Endothelial cell of umbilical vein (primary cell): ENCODE measurements at regions not wholly inside any gene's neighbourhood (a gene's known extent, or its start where the extent isn't known, plus 50 kb on each side); places are given as distances from the start of the nearest gene placed in this dataset.

Source experiments
- BruUV-seq: library from RNA; stranded (reverse); fragments of 400-500 nt; replicated peaks from 2 replicates; lab custom pipeline; 2021; lab: Mats Ljungman, UMichigan
- CTCF ChIA-PET: fragments of 300-600, 350-600 bp; sonication (Branson Sonifier 250); formaldehyde crosslinking; loops from one replicate; lab custom pipeline; 2021; ENCODE audit warnings: antibody characterized with exemption, inconsistent platforms; lab: Charles Lee
- POLR2A ChIA-PET: fragments of 300-600, 350-600 bp; sonication (Branson Sonifier 250); formaldehyde crosslinking; loops from one replicate; lab custom pipeline; 2021; ENCODE audit warnings: antibody characterized with exemption, inconsistent platforms; lab: Charles Lee
- DNase-seq: peaks from one replicate; pipeline ENCODE4 v3.0.0-alpha.2; 2011; ENCODE audit warnings: low read depth, low spot score
- FAIRE-seq: peaks from 2 replicates; lab custom pipeline; 2011; peaks lifted over from hg19 to GRCh38; lab: Jason Lieb, UNC
- H2AFZ ChIP-seq: 2 replicates; pipeline ENCODE4 v1.6.0; 2012; ENCODE audit warnings: low read depth, low read length, control low read depth, inconsistent platforms
- H3K27ac ChIP-seq: 2 replicates; pipeline ENCODE4 v1.5.1; 2011; ENCODE audit warnings: low read depth, mild to moderate bottlenecking, control low read depth, low read length, moderate library complexity; ENCODE audit not compliant: insufficient read depth
- H3K27me3 ChIP-seq, 2 experiments: 2 replicates each; pipeline versions ENCODE4 v1.6.0 to v1.6.1; 2011; ENCODE audit warnings: low read length in 2 of 2, mixed read lengths in 1 of 2; ENCODE audit not compliant: control insufficient read depth in 2 of 2, insufficient read depth in 2 of 2
- H3K36me3 ChIP-seq, 2 experiments: 2 replicates in 1 of 2; 3 replicates in 1 of 2; pipeline ENCODE4 v1.5.1; 2011; ENCODE audit warnings: low read length in 2 of 2, mild to moderate bottlenecking in 1 of 2, moderate library complexity in 1 of 2; ENCODE audit not compliant: control insufficient read depth in 2 of 2, insufficient read depth in 2 of 2; ENCODE audit errors: extremely low read depth in 1 of 2
- H3K4me1 ChIP-seq: 3 replicates; pipeline ENCODE4 v1.5.1; 2011; ENCODE audit warnings: mild to moderate bottlenecking, low read length; ENCODE audit not compliant: control insufficient read depth, insufficient read depth; ENCODE audit errors: extremely low read depth
- H3K4me2 ChIP-seq: 2 replicates; pipeline ENCODE4 v1.6.1; 2011; ENCODE audit warnings: low read length, control low read depth, mixed read lengths; ENCODE audit not compliant: insufficient read depth
- H3K4me3 ChIP-seq, 3 experiments: fragments of 200-600 bp in 1 of 3; sonication (generic), shearing (Covaris generic) in 1 of 3; replicated peaks in 1 of 3; 2 replicates each; pipeline ENCODE4 v1.5.1; 2011 to 2016; ENCODE audit warnings: control low read depth in 3 of 3, low read length in 3 of 3, mild to moderate bottlenecking in 2 of 3, inconsistent platforms in 1 of 3, low read depth in 1 of 3, moderate library complexity in 1 of 3; ENCODE audit not compliant: insufficient read depth in 1 of 3
- H3K79me2 ChIP-seq: 2 replicates; pipeline ENCODE4 v1.6.0; 2012; ENCODE audit warnings: low read length, inconsistent platforms; ENCODE audit not compliant: control insufficient read depth, insufficient read depth
- H3K9ac ChIP-seq: replicated peaks from 2 replicates; pipeline ENCODE3; 2011; ENCODE audit warnings: low read length, control low read depth; ENCODE audit not compliant: insufficient read depth; ENCODE audit errors: extremely low read depth
- H3K9me1 ChIP-seq: replicated peaks from 3 replicates; pipeline ENCODE4 v1.6.0; 2011; ENCODE audit warnings: mild to moderate bottlenecking, low read length; ENCODE audit not compliant: control insufficient read depth, insufficient read depth; ENCODE audit errors: extremely low read depth
- H3K9me3 ChIP-seq: replicated peaks from 2 replicates; pipeline ENCODE4 v1.5.1; 2012; ENCODE audit warnings: low read length, inconsistent platforms; ENCODE audit not compliant: control insufficient read depth, insufficient read depth
- H4K20me1 ChIP-seq: replicated peaks from 2 replicates; pipeline ENCODE3; 2011; ENCODE audit warnings: mild to moderate bottlenecking, low read length; ENCODE audit not compliant: control insufficient read depth, insufficient read depth; ENCODE audit errors: extremely low read depth
- EZH2 ChIP-seq: IDR thresholded peaks from 2 replicates; pipeline ENCODE4 v1.6.1; 2012; ENCODE audit warnings: borderline replicate concordance, low read depth, mild to moderate bottlenecking, moderate library complexity, low read length, inconsistent platforms; ENCODE audit not compliant: severe bottlenecking
- FOS ChIP-seq: IDR thresholded peaks from 2 replicates; pipeline ENCODE4 v1.6.1; 2011; ENCODE audit warnings: mild to moderate bottlenecking, low read length, moderate library complexity, borderline replicate concordance; ENCODE audit not compliant: insufficient read depth
- GATA2 ChIP-seq: IDR thresholded peaks from 2 replicates; pipeline ENCODE4 v1.7.0; 2011; ENCODE audit warnings: low read depth, mild to moderate bottlenecking, moderate library complexity, mixed read lengths, low read length; ENCODE audit not compliant: insufficient read length, insufficient read depth
- JUN ChIP-seq: IDR thresholded peaks from 2 replicates; pipeline ENCODE4 v1.6.1; 2011; ENCODE audit warnings: borderline replicate concordance, low read depth; ENCODE audit not compliant: insufficient read length, insufficient read depth
- MYC ChIP-seq: IDR thresholded peaks from one replicate; pipeline ENCODE4 v1.6.1; 2011; ENCODE audit warnings: mild to moderate bottlenecking, low read depth, low read length
- POLR2A ChIP-seq: IDR thresholded peaks from 2 replicates; pipeline ENCODE4 v1.6.1; 2012; ENCODE audit warnings: low read depth, mild to moderate bottlenecking, control low read depth, low read length
- POLR2AphosphoS5 ChIP-seq: IDR thresholded peaks from 2 replicates; pipeline ENCODE4 v1.6.1; 2012; ENCODE audit warnings: low read depth, mild to moderate bottlenecking, control low read depth, low read length, moderate library complexity; ENCODE audit not compliant: insufficient read depth
- dilution Hi-C: fragments of 300-500 bp; cut with MboI; formaldehyde crosslinking; loops from one replicate; pipeline ENCODE4 v1.15.0; 2019; ENCODE audit warnings: low sequenced_read_pairs; ENCODE audit not compliant: extremely low pct_ligation_motif_present
- intact Hi-C: fragments of 100-400 bp; cut with micrococcal nuclease; formaldehyde crosslinking; loops from one replicate; pipeline ENCODE4 v1.10.0; 2022
- TF ChIP-seq, protein P1 (sequence below): IDR thresholded peaks from 2 replicates; pipeline ENCODE4 v1.6.1; 2011; ENCODE audit not compliant: insufficient read depth, insufficient read length
- TF ChIP-seq, protein P2 (sequence below), 2 donors: IDR thresholded peaks; 1 replicate in 1 of 2; 2 replicates in 1 of 2; pipeline ENCODE4 v1.5.1; 2011; ENCODE audit warnings: low read length in 2 of 2, mild to moderate bottlenecking in 2 of 2, moderate library complexity in 2 of 2, control low read depth in 1 of 2, inconsistent platforms in 1 of 2, low read depth in 1 of 2; ENCODE audit not compliant: insufficient read depth in 1 of 2; ENCODE audit errors: extremely low read depth in 1 of 2

DNA sequence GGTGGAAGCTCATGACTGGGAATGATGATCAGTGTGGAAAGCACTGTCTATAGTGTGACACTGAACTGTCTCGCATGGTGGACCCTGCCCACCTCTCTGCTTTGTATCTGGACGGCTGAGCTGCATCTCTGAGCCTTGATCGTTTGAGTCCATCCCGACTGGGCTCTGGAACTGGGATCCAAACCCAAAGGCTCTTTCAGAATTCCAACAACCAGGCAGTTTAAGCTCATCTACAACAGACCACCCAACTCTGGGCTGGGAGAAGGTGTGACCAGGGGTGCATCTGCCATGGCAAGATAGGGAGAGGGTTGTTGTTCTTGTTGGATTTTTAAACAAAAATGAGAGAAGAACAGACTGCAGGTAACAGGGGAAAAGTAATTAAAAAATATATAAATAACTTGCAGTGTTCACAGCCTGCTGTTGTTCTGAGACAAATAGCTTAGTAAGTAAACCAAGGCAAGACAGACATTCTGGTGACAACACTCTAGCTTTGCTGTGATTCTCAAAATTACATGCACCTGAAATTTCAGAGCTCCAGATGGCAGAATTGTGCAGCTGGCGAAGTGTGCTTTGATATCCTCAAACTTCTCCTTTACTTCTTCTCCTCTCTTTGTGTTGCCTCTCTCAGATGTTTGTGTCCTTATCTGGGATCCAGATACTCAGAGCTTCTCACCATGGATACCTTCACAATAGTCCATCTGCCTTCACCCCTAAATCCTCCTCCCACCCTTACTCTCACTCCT, 209.6 kb downstream of the EMP1 start:
- DNase-seq, result no peak
- ChIA-PET POLR2A (no interaction called here), CTCF (interaction anchor here (1.0 to 1.2 kb wide), 2 partner anchors 12 to 129 kb away, joined by 3 to 5 read pairs; no protein-coding TSS in a partner anchor)
- BruUV-seq, result no TSS peak
- no peaks in the 10 kb centered on the region for H3K9me3 ChIP-seq
- H3K79me2 ChIP-seq, result no peaks in the 10 kb centered on the region
- intact Hi-C loops (no loop called here), dilution Hi-C loops (no loop called here)
- H3K9me1 ChIP-seq, result no peaks in the 10 kb centered on the region
- H3K36me3 ChIP-seq, result no peaks in the 10 kb centered on the region
- TF ChIP-seq EZH2 (no peak), FOS (no peak), POLR2AphosphoS5 (no peak), POLR2A (no peak), MYC (no peak), GATA2 (no peak), JUN (no peak)
- TF ChIP-seq, protein P1, sequence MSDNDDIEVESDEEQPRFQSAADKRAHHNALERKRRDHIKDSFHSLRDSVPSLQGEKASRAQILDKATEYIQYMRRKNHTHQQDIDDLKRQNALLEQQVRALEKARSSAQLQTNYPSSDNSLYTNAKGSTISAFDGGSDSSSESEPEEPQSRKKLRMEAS, result no peak
- TF ChIP-seq, protein P2, sequence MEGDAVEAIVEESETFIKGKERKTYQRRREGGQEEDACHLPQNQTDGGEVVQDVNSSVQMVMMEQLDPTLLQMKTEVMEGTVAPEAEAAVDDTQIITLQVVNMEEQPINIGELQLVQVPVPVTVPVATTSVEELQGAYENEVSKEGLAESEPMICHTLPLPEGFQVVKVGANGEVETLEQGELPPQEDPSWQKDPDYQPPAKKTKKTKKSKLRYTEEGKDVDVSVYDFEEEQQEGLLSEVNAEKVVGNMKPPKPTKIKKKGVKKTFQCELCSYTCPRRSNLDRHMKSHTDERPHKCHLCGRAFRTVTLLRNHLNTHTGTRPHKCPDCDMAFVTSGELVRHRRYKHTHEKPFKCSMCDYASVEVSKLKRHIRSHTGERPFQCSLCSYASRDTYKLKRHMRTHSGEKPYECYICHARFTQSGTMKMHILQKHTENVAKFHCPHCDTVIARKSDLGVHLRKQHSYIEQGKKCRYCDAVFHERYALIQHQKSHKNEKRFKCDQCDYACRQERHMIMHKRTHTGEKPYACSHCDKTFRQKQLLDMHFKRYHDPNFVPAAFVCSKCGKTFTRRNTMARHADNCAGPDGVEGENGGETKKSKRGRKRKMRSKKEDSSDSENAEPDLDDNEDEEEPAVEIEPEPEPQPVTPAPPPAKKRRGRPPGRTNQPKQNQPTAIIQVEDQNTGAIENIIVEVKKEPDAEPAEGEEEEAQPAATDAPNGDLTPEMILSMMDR (IDR thresholded peaks at IDR 0.05; ENCODE audit: extremely low read depth in 1 of 2, insufficient read depth in 1 of 2, low read depth in 1 of 2, low read length in 2 of 2), result no peak
- no peak overlapping the region for H2AFZ ChIP-seq
- no peaks in the 10 kb centered on the region for H4K20me1 ChIP-seq
- no peaks in the 10 kb centered on the region for H3K27me3 ChIP-seq
- FAIRE-seq, result no peak
- H3K4me2 ChIP-seq, result no peak overlapping the region
- no peak overlapping the region for H3K9ac ChIP-seq
- no peak overlapping the region for H3K27ac ChIP-seq
- H3K4me3 ChIP-seq, result no peak overlapping the region
- no peaks in the 10 kb centered on the region for H3K4me1 ChIP-seq
